Right lobe of liver (tissue), 4 donors: ENCODE measurements at regions not wholly inside any gene's neighbourhood (a gene's known extent, or its start where the extent isn't known, plus 50 kb on each side); places are given as distances from the start of the nearest gene placed in this dataset.

Source experiments
- CTCF ChIP-seq, 4 donors: fragments of 200-600 bp in 3 of 4; fragments of 450-650 bp in 1 of 4; IDR thresholded peaks; one replicate each; pipeline versions ENCODE4 v1.5.1 to v1.8.0; 2016 to 2022; ENCODE audit warnings: antibody characterized with exemption in 4 of 4, mild to moderate bottlenecking in 2 of 4
- POLR2A ChIP-seq: fragments of 450-650 bp; IDR thresholded peaks from one replicate; pipeline ENCODE4 v1.6.1; 2017; ENCODE audit warnings: antibody characterized with exemption, mild to moderate bottlenecking
- donor health status: DM: no; HTN: no; CAD: no.
- donor health status: DM: no; HTN: no; CAD: no.
- donor health status: DM: no; HTN: yes; CAD: no.

GRCh38 chr6:84882768-84883766, 118.7 kb upstream of the TBX18 start:
- no peak for TF ChIP-seq CTCF (IDR thresholded peaks at IDR 0.05)
- no peak for TF ChIP-seq POLR2A
